Keratinocyte (primary cell): ENCODE measurements at regions not wholly inside any gene's neighbourhood (a gene's known extent, or its start where the extent isn't known, plus 50 kb on each side); places are given as distances from the start of the nearest gene placed in this dataset.
A peak's percentile ranks its signal among the peaks of the same experiment; 100 is the strongest.

Experiments
- DNase-seq: peaks from one replicate; pipeline ENCODE4 v3.0.0-alpha.2; 2011; ENCODE audit warnings: low read depth, missing footprints, low spot score
- FAIRE-seq: peaks from 2 replicates; lab custom pipeline; 2011; peaks lifted over from hg19 to GRCh38; lab: Jason Lieb, UNC
- H2AFZ ChIP-seq: 2 replicates; pipeline ENCODE4 v1.6.0; 2012; ENCODE audit warnings: low read length, control low read depth, inconsistent platforms; ENCODE audit not compliant: control insufficient read depth
- H3K27ac ChIP-seq: 2 replicates; pipeline ENCODE4 v1.5.1; 2011; ENCODE audit warnings: low read length; ENCODE audit not compliant: control insufficient read depth, insufficient read depth
- H3K27me3 ChIP-seq: 3 replicates; pipeline ENCODE4 v1.6.0; 2011; ENCODE audit warnings: low read length; ENCODE audit not compliant: control insufficient read depth, insufficient read depth; ENCODE audit errors: extremely low read depth
- H3K36me3 ChIP-seq, 2 experiments: 2 replicates in 1 of 2; 3 replicates in 1 of 2; pipeline ENCODE4 v1.5.1; 2011; ENCODE audit warnings: low read length in 2 of 2, mild to moderate bottlenecking in 1 of 2; ENCODE audit not compliant: control insufficient read depth in 2 of 2, insufficient read depth in 2 of 2; ENCODE audit errors: extremely low read depth in 1 of 2
- H3K4me1 ChIP-seq: 3 replicates; pipeline ENCODE4 v1.5.1; 2011; ENCODE audit warnings: low read length; ENCODE audit not compliant: control insufficient read depth, insufficient read depth; ENCODE audit errors: extremely low read depth
- H3K4me2 ChIP-seq: 3 replicates; pipeline ENCODE4 v1.6.0; 2011; ENCODE audit warnings: low read depth, low read length; ENCODE audit not compliant: control insufficient read depth, insufficient read depth; ENCODE audit errors: extremely low read depth
- H3K4me3 ChIP-seq, 3 experiments: fragments of 200-600 bp in 1 of 3; sonication (generic) in 1 of 3; 2 replicates in 2 of 3; 3 replicates in 1 of 3; pipeline ENCODE4 v1.5.1; 2011 to 2016; ENCODE audit warnings: low read length in 3 of 3, mild to moderate bottlenecking in 3 of 3, control low read depth in 2 of 3, inconsistent platforms in 1 of 3, low read depth in 1 of 3, mixed read lengths in 1 of 3, mixed run types in 1 of 3, moderate library complexity in 1 of 3; ENCODE audit not compliant: control insufficient read depth in 2 of 3, insufficient read depth in 2 of 3; ENCODE audit errors: extremely low read depth in 1 of 3
- H3K79me2 ChIP-seq: 2 replicates; pipeline ENCODE4 v1.6.0; 2012; ENCODE audit warnings: low read length; ENCODE audit not compliant: control insufficient read depth, insufficient read depth
- H3K9ac ChIP-seq: 3 replicates; pipeline ENCODE4 v1.6.0; 2011; ENCODE audit warnings: low read length; ENCODE audit not compliant: control insufficient read depth, insufficient read depth; ENCODE audit errors: extremely low read depth
- H3K9me1 ChIP-seq: 3 replicates; pipeline ENCODE4 v1.6.0; 2011; ENCODE audit warnings: low read length; ENCODE audit not compliant: control insufficient read depth, insufficient read depth; ENCODE audit errors: extremely low read depth
- H3K9me3 ChIP-seq: 2 replicates; pipeline ENCODE4 v1.5.1; 2012; ENCODE audit warnings: low read depth, low read length; ENCODE audit not compliant: control insufficient read depth
- H4K20me1 ChIP-seq: 3 replicates; pipeline ENCODE4 v1.6.0; 2011; ENCODE audit warnings: low read length; ENCODE audit not compliant: control insufficient read depth, insufficient read depth; ENCODE audit errors: extremely low read depth
- EZH2 ChIP-seq: IDR thresholded peaks from one replicate; pipeline ENCODE4 v1.6.1; 2012; ENCODE audit warnings: inconsistent platforms, mild to moderate bottlenecking, low read length, moderate library complexity
- dilution Hi-C: fragments of 300-500 bp; cut with MboI; formaldehyde crosslinking; loops from one replicate; pipeline ENCODE4 v1.7.0; 2020; ENCODE audit warnings: low sequenced_read_pairs; ENCODE audit not compliant: extremely low pct_ligation_motif_present
- TF ChIP-seq, protein P1 (sequence below), 3 experiments: IDR thresholded peaks in 1 of 3; conservative IDR thresholded peaks in 1 of 3; optimal IDR thresholded peaks in 1 of 3; 2 replicates in 2 of 3; 3 replicates in 1 of 3; pipeline versions ENCODE3 to v1.5.1; 2011; ENCODE audit warnings: low read length in 3 of 3, mild to moderate bottlenecking in 3 of 3, moderate library complexity in 2 of 3, control low read depth in 1 of 3, inconsistent platforms in 1 of 3; ENCODE audit not compliant: insufficient read depth in 2 of 3; ENCODE audit errors: extremely low read depth in 1 of 3

DNA sequence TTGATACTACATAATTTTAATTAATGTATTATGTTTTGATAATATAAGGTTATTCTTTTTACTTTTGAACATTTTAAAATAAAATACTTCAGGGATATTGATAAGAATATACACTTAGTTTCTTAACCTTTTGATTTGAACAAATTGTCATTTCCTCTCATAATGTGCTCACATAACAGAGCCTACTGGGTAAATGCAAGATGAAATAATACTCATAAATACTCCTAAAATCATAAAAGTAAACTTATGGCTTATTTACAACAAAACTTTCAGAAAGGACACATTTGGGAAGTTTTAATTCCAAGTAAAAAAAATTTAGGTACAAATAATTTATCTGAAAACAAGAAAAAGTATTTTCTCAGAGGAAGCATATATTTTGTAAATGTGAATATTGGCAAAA is 101.6 kb upstream of the ABCB5 start:
- no peaks in the 10 kb centered on the region for H3K4me1 ChIP-seq
- H3K27ac ChIP-seq, result no peak overlapping the region
- TF ChIP-seq, protein P1, sequence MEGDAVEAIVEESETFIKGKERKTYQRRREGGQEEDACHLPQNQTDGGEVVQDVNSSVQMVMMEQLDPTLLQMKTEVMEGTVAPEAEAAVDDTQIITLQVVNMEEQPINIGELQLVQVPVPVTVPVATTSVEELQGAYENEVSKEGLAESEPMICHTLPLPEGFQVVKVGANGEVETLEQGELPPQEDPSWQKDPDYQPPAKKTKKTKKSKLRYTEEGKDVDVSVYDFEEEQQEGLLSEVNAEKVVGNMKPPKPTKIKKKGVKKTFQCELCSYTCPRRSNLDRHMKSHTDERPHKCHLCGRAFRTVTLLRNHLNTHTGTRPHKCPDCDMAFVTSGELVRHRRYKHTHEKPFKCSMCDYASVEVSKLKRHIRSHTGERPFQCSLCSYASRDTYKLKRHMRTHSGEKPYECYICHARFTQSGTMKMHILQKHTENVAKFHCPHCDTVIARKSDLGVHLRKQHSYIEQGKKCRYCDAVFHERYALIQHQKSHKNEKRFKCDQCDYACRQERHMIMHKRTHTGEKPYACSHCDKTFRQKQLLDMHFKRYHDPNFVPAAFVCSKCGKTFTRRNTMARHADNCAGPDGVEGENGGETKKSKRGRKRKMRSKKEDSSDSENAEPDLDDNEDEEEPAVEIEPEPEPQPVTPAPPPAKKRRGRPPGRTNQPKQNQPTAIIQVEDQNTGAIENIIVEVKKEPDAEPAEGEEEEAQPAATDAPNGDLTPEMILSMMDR (optimal IDR thresholded peaks at IDR 0.05 in 1 of 3, IDR thresholded peaks at IDR 0.05 in 1 of 3, conservative IDR thresholded peaks at IDR 0.05 in 1 of 3; ENCODE audit: extremely low read depth in 1 of 3, insufficient read depth in 2 of 3, low read length in 3 of 3), result no peak
- no peak for TF ChIP-seq EZH2
- FAIRE-seq (no peak), DNase-seq (no peak)
- H3K36me3 ChIP-seq, result no peaks in the 10 kb centered on the region
- no peak overlapping the region for H3K4me2 ChIP-seq
- no peaks in the 10 kb centered on the region for H4K20me1 ChIP-seq
- no peak overlapping the region for H2AFZ ChIP-seq
- dilution Hi-C loops, result no loop called here
- no peaks in the 10 kb centered on the region for H3K9me1 ChIP-seq
- H3K9me3 ChIP-seq, result no peaks in the 10 kb centered on the region
- H3K9ac ChIP-seq, result no peak overlapping the region
- H3K79me2 ChIP-seq, result no peaks in the 10 kb centered on the region
- H3K4me3 ChIP-seq, result no peak overlapping the region
- no peaks in the 10 kb centered on the region for H3K27me3 ChIP-seq

DNA sequence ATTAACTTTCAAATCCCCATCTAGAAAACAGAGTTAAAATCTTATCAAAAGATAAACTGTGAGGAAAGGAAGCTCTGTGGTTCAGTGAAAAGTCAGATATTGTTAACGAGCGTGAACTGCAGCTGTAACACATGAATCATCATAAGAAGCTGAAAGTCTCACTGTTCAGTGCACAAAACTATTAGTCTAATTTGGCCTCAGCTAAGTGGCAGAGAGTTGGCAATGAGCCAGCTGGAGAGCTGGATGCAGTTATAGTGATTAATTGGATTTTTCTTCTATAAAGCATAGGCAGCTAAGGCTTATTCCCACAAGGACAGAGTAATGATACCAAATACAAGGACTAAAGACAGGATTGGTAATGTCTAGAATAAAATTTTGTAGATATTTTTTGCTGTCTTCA is 101.1 kb upstream of the ABCB5 start:
- H3K27ac ChIP-seq, result no peak overlapping the region
- no peak overlapping the region for H3K4me3 ChIP-seq
- no peaks in the 10 kb centered on the region for H3K9me1 ChIP-seq
- H3K4me2 ChIP-seq, result no peak overlapping the region
- FAIRE-seq (peak; percentile 94), DNase-seq (peak; percentile 53)
- no peak overlapping the region for H2AFZ ChIP-seq
- no peaks in the 10 kb centered on the region for H3K36me3 ChIP-seq
- H3K79me2 ChIP-seq, result no peaks in the 10 kb centered on the region
- H3K9ac ChIP-seq, result no peak overlapping the region
- H4K20me1 ChIP-seq, result no peaks in the 10 kb centered on the region
- H3K9me3 ChIP-seq, result no peaks in the 10 kb centered on the region
- H3K4me1 ChIP-seq, result no peaks in the 10 kb centered on the region
- dilution Hi-C loops, result no loop called here
- TF ChIP-seq, protein P1 (optimal IDR thresholded peaks at IDR 0.05 in 1 of 3, IDR thresholded peaks at IDR 0.05 in 1 of 3, conservative IDR thresholded peaks at IDR 0.05 in 1 of 3; ENCODE audit: extremely low read depth in 1 of 3, insufficient read depth in 2 of 3, low read length in 3 of 3), result no peak
- TF ChIP-seq EZH2, result no peak
- H3K27me3 ChIP-seq, result no peaks in the 10 kb centered on the region
